ENCODE measurements at regions not wholly inside any gene's neighbourhood (a gene's known extent, or its start where the extent isn't known, plus 50 kb on each side); places are given as distances from the start of the nearest gene placed in this dataset.

GRCh38 chr16:48001324-48001895, 154.4 kb downstream of the ABCC12 start:
- no peak overlapping the region for H2AFZ ChIP-seq (ENCODE audit: low read length)
- H3K9ac ChIP-seq (ENCODE audit: insufficient read depth, low read length): no peak overlapping the region
- no peaks in the 10 kb centered on the region for H4K20me1 ChIP-seq (ENCODE audit: control insufficient read depth, extremely low read depth, insufficient read depth, low read length)
- no peaks in the 10 kb centered on the region for H3K9me3 ChIP-seq (ENCODE audit: control insufficient read depth, insufficient read depth, low read depth, low read length)
- H3K36me3 ChIP-seq (ENCODE audit: control insufficient read depth, insufficient read depth, low read length): no peaks in the 10 kb centered on the region
- DNase-seq (ENCODE audit: low read depth in 2 of 2): no peak
- no peaks in the 10 kb centered on the region for H3K4me1 ChIP-seq (ENCODE audit: control insufficient read depth, extremely low read depth, insufficient read depth, low read length)
- TF ChIP-seq EZH2 (IDR thresholded peaks at IDR 0.05; ENCODE audit: low read length, missing control alignments): no peak
- no peak for TF ChIP-seq CTCF (conservative IDR thresholded peaks at IDR 0.05 in 1 of 2, IDR thresholded peaks at IDR 0.05 in 1 of 2; ENCODE audit: low read depth in 1 of 2, low read length in 2 of 2)
- H3K27me3 ChIP-seq (ENCODE audit: control insufficient read depth, insufficient read depth, low read length): no peaks in the 10 kb centered on the region
- H3K79me2 ChIP-seq (ENCODE audit: control insufficient read depth, insufficient read depth, low read length): no peaks in the 10 kb centered on the region
- no peak overlapping the region for H3K4me2 ChIP-seq (ENCODE audit: extremely low read depth, insufficient read depth, low read length)
- no peak overlapping the region for H3K27ac ChIP-seq (ENCODE audit: insufficient read depth, low read length)
- no peak overlapping the region for H3K4me3 ChIP-seq (replicated peaks in 1 of 4; ENCODE audit: control extremely low read depth in 1 of 4, insufficient read depth in 1 of 4, low read depth in 3 of 4, low read length in 4 of 4)

- no peak for TF ChIP-seq EZH2 (IDR thresholded peaks at IDR 0.05; ENCODE audit: low read length, missing control alignments)
- no peak for TF ChIP-seq CTCF (conservative IDR thresholded peaks at IDR 0.05 in 1 of 2, IDR thresholded peaks at IDR 0.05 in 1 of 2; ENCODE audit: low read depth in 1 of 2, low read length in 2 of 2)
- Histone ChIP-seq H3K4me2 (ENCODE audit: extremely low read depth, insufficient read depth, low read length) (no peak overlapping the region), H2AFZ (ENCODE audit: low read length) (no peak overlapping the region), H3K4me1 (ENCODE audit: control insufficient read depth, extremely low read depth, insufficient read depth, low read length) (no peaks in the 10 kb centered on the region), H3K27me3 (ENCODE audit: control insufficient read depth, insufficient read depth, low read length) (no peaks in the 10 kb centered on the region), H3K27ac (ENCODE audit: insufficient read depth, low read length) (no peak overlapping the region), H3K36me3 (ENCODE audit: control insufficient read depth, insufficient read depth, low read length) (no peaks in the 10 kb centered on the region), H3K9ac (ENCODE audit: insufficient read depth, low read length) (no peak overlapping the region), H3K79me2 (ENCODE audit: control insufficient read depth, insufficient read depth, low read length) (no peaks in the 10 kb centered on the region), H4K20me1 (ENCODE audit: control insufficient read depth, extremely low read depth, insufficient read depth, low read length) (no peaks in the 10 kb centered on the region), H3K4me3 (replicated peaks in 1 of 4; ENCODE audit: control extremely low read depth in 1 of 4, insufficient read depth in 1 of 4, low read depth in 3 of 4, low read length in 4 of 4) (no peak overlapping the region), H3K9me3 (ENCODE audit: control insufficient read depth, insufficient read depth, low read depth, low read length) (no peaks in the 10 kb centered on the region)
- no peak for DNase-seq (ENCODE audit: low read depth in 2 of 2)
These were observed 155.2 kb downstream of the ABCC12 start for GRCh38 chr16:48000622-48001021.

GRCh38 chr16:47999595-47999994, 156.2 kb downstream of the ABCC12 start:
- Histone ChIP-seq H3K4me3 (replicated peaks in 1 of 4; ENCODE audit: control extremely low read depth in 1 of 4, insufficient read depth in 1 of 4, low read depth in 3 of 4, low read length in 4 of 4) (no peak overlapping the region), H3K79me2 (ENCODE audit: control insufficient read depth, insufficient read depth, low read length) (no peaks in the 10 kb centered on the region), H3K27me3 (ENCODE audit: control insufficient read depth, insufficient read depth, low read length) (no peaks in the 10 kb centered on the region), H2AFZ (ENCODE audit: low read length) (no peak overlapping the region), H3K9me3 (ENCODE audit: control insufficient read depth, insufficient read depth, low read depth, low read length) (no peaks in the 10 kb centered on the region), H3K9ac (ENCODE audit: insufficient read depth, low read length) (no peak overlapping the region), H4K20me1 (ENCODE audit: control insufficient read depth, extremely low read depth, insufficient read depth, low read length) (no peaks in the 10 kb centered on the region), H3K36me3 (ENCODE audit: control insufficient read depth, insufficient read depth, low read length) (no peaks in the 10 kb centered on the region), H3K4me1 (ENCODE audit: control insufficient read depth, extremely low read depth, insufficient read depth, low read length) (no peaks in the 10 kb centered on the region), H3K27ac (ENCODE audit: insufficient read depth, low read length) (no peak overlapping the region), H3K4me2 (ENCODE audit: extremely low read depth, insufficient read depth, low read length) (no peak overlapping the region)
- TF ChIP-seq CTCF (conservative IDR thresholded peaks at IDR 0.05 in 1 of 2, IDR thresholded peaks at IDR 0.05 in 1 of 2; ENCODE audit: low read depth in 1 of 2, low read length in 2 of 2): no peak
- no peak for TF ChIP-seq EZH2 (IDR thresholded peaks at IDR 0.05; ENCODE audit: low read length, missing control alignments)
- DNase-seq (ENCODE audit: low read depth in 2 of 2): no peak

Data from fibroblast of lung (primary cell).